PC-9 (cell line): ENCODE measurements at regions not wholly inside any gene's neighbourhood (a gene's known extent, or its start where the extent isn't known, plus 50 kb on each side); places are given as distances from the start of the nearest gene placed in this dataset.

Experiments
- BruUV-seq: library from RNA; stranded (reverse); fragments of 400-500 nt; replicated peaks from 2 replicates; lab custom pipeline; 2021; lab: Mats Ljungman, UMichigan
- CTCF ChIA-PET: fragments of 300-600 bp; sonication (Branson Sonifier 250); formaldehyde crosslinking; loops from one replicate; lab custom pipeline; 2022; ENCODE audit warnings: antibody characterized with exemption; lab: Charles Lee
- POLR2A ChIA-PET: fragments of 300-600 bp; sonication (Branson Sonifier 250); formaldehyde crosslinking; loops from one replicate; lab custom pipeline; 2022; ENCODE audit warnings: antibody characterized with exemption; ENCODE audit not compliant: unreplicated experiment; lab: Charles Lee
- DNase-seq, 2 experiments: peaks; one replicate each; pipeline versions ENCODE4 v3.0.0 to v3.0.0-alpha.2; 2015 to 2022; ENCODE audit warnings: mixed read lengths in 1 of 2
- H2AFZ ChIP-seq: fragments of 200-600 bp; sonication (generic); 2 replicates; pipeline ENCODE4 v1.8.1; 2017; ENCODE audit warnings: antibody characterized with exemption
- H3F3A ChIP-seq: fragments of 200-600 bp; sonication (generic); 2 replicates; pipeline ENCODE4 v1.8.1; 2017; ENCODE audit warnings: antibody characterized with exemption, mild to moderate bottlenecking, low read depth; ENCODE audit not compliant: insufficient read depth
- H3K27ac ChIP-seq: fragments of 200-600 bp; sonication (generic); 2 replicates; pipeline ENCODE4 v1.6.1; 2016; ENCODE audit warnings: mixed run types
- H3K27me3 ChIP-seq: fragments of 200-600 bp; sonication (generic); 2 replicates; pipeline ENCODE4 v1.6.1; 2016; ENCODE audit warnings: low read depth, mixed run types; ENCODE audit not compliant: insufficient read depth
- H3K36me3 ChIP-seq: fragments of 200-600 bp; sonication (generic); 2 replicates; pipeline ENCODE4 v1.6.1; 2016; ENCODE audit warnings: low read depth, mixed run types
- H3K4me1 ChIP-seq: fragments of 200-600 bp; sonication (generic); replicated peaks from 2 replicates; pipeline ENCODE4 v1.6.1; 2016; ENCODE audit warnings: mixed run types; ENCODE audit not compliant: insufficient read depth
- H3K4me2 ChIP-seq: fragments of 200-600 bp; sonication (generic); 2 replicates; pipeline ENCODE4 v1.6.1; 2017; ENCODE audit warnings: mixed run types
- H3K4me3 ChIP-seq: fragments of 200-600 bp; sonication (generic); 2 replicates; pipeline ENCODE4 v1.6.1; 2016; ENCODE audit warnings: mixed run types
- H3K79me2 ChIP-seq: fragments of 200-600 bp; sonication (generic); 2 replicates; pipeline ENCODE4 v1.6.1; 2017; ENCODE audit warnings: low read depth, mixed run types
- H3K9me2 ChIP-seq: fragments of 200-600 bp; sonication (generic); 2 replicates; pipeline ENCODE4 v1.8.1; 2017; ENCODE audit warnings: mild to moderate bottlenecking; ENCODE audit not compliant: insufficient read depth
- H3K9me3 ChIP-seq: fragments of 200-600 bp; sonication (generic); 2 replicates; pipeline ENCODE4 v1.8.1; 2016; ENCODE audit warnings: low read depth; ENCODE audit not compliant: insufficient read depth
- H4K20me1 ChIP-seq: fragments of 200-600 bp; sonication (generic); 2 replicates; pipeline ENCODE4 v1.8.1; 2017; ENCODE audit not compliant: insufficient read depth
- EZH2 ChIP-seq: fragments of 200-600 bp; sonication (generic); IDR thresholded peaks from 2 replicates; pipeline ENCODE4 v1.8.0; 2017; ENCODE audit warnings: antibody characterized with exemption, low read depth
- intact Hi-C: fragments of 100-400 bp; cut with micrococcal nuclease; formaldehyde crosslinking; loops from one replicate; pipeline ENCODE4 v1.10.0; 2022; ENCODE audit not compliant: unreplicated experiment
- TF ChIP-seq, protein P1 (sequence below): fragments of 200-600 bp; sonication (generic); conservative IDR thresholded peaks from 2 replicates; pipeline ENCODE4 v1.6.1; 2017; ENCODE audit warnings: mixed run types, antibody characterized with exemption, mild to moderate bottlenecking, moderate library complexity

GRCh38 chr1:219782311-219782710 lies 146.0 kb downstream of the SLC30A10 start:
- TF ChIP-seq, protein P1, sequence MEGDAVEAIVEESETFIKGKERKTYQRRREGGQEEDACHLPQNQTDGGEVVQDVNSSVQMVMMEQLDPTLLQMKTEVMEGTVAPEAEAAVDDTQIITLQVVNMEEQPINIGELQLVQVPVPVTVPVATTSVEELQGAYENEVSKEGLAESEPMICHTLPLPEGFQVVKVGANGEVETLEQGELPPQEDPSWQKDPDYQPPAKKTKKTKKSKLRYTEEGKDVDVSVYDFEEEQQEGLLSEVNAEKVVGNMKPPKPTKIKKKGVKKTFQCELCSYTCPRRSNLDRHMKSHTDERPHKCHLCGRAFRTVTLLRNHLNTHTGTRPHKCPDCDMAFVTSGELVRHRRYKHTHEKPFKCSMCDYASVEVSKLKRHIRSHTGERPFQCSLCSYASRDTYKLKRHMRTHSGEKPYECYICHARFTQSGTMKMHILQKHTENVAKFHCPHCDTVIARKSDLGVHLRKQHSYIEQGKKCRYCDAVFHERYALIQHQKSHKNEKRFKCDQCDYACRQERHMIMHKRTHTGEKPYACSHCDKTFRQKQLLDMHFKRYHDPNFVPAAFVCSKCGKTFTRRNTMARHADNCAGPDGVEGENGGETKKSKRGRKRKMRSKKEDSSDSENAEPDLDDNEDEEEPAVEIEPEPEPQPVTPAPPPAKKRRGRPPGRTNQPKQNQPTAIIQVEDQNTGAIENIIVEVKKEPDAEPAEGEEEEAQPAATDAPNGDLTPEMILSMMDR: no peak
- TF ChIP-seq EZH2: no peak
- H3K4me2 ChIP-seq: no peak overlapping the region
- no peaks in the 10 kb centered on the region for H4K20me1 ChIP-seq
- POLR2A ChIA-PET: no interaction called here
- BruUV-seq: no TSS peak
- no peaks in the 10 kb centered on the region for H3K9me2 ChIP-seq
- H3K36me3 ChIP-seq: no peaks in the 10 kb centered on the region
- no peaks in the 10 kb centered on the region for H3K27me3 ChIP-seq
- no peak overlapping the region for H3K4me3 ChIP-seq
- H3K27ac ChIP-seq: no peak overlapping the region
- DNase-seq: no peak
- H3K4me1 ChIP-seq: no peaks in the 10 kb centered on the region
- CTCF ChIA-PET: no interaction called here
- intact Hi-C loops: no loop called here
- H2AFZ ChIP-seq: no peak overlapping the region
- no peaks in the 10 kb centered on the region for H3K79me2 ChIP-seq
- H3F3A ChIP-seq: no peaks in the 10 kb centered on the region
- H3K9me3 ChIP-seq: no peaks in the 10 kb centered on the region

- Histone ChIP-seq H2AFZ (no peak overlapping the region), H3K27ac (no peak overlapping the region), H3K79me2 (no peaks in the 10 kb centered on the region), H3K36me3 (no peaks in the 10 kb centered on the region), H3K9me3 (no peaks in the 10 kb centered on the region), H3K4me2 (no peak overlapping the region), H3K4me3 (no peak overlapping the region), H3K9me2 (no peaks in the 10 kb centered on the region), H4K20me1 (no peaks in the 10 kb centered on the region), H3K27me3 (no peaks in the 10 kb centered on the region), H3K4me1 (no peaks in the 10 kb centered on the region), H3F3A (no peaks in the 10 kb centered on the region)
- DNase-seq: no peak
- intact Hi-C loops: no loop called here
- BruUV-seq: no TSS peak
- TF ChIP-seq, protein P1: no peak
- TF ChIP-seq EZH2: no peak
- CTCF ChIA-PET: no interaction called here
- POLR2A ChIA-PET: no interaction called here
These were observed 146.9 kb downstream of the SLC30A10 start for GRCh38 chr1:219781491-219781890.

DNA sequence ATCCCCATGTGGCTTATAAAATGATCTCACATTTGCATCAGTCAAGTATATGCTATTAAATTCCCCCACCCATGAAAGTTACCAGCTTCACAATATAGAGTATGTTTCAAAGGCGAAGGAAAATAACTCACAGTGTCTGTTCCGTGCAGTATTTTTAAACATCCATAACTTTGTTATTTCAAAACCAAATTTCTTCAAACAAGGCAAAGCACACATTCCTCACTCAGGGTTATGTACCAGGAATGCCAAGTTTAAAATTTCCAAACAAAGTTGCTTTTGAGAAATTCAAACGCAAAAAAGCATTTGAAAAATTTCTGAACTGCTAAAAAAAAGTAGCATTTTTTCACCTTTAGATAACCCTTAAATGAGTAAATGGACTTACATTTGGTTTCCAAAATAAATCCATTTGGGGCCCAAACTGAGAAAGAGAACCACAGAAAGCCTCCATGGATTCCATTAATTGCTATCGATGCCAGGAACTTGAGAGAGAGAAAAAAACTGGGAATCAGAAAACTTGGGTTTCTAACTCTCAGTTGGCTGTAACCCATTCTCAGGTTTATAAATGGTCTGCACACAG lies 149.5 kb downstream of the SLC30A10 start:
- CTCF ChIA-PET: no interaction called here
- H3K27me3 ChIP-seq: no peaks in the 10 kb centered on the region
- intact Hi-C loops: no loop called here
- no peak overlapping the region for H3K27ac ChIP-seq
- BruUV-seq: no TSS peak
- no peaks in the 10 kb centered on the region for H4K20me1 ChIP-seq
- H2AFZ ChIP-seq: no peak overlapping the region
- POLR2A ChIA-PET: no interaction called here
- H3K4me3 ChIP-seq: no peak overlapping the region
- H3K79me2 ChIP-seq: no peaks in the 10 kb centered on the region
- H3K4me2 ChIP-seq: no peak overlapping the region
- H3K9me2 ChIP-seq: no peaks in the 10 kb centered on the region
- H3K9me3 ChIP-seq: no peaks in the 10 kb centered on the region
- H3K36me3 ChIP-seq: no peaks in the 10 kb centered on the region
- DNase-seq: no peak
- no peaks in the 10 kb centered on the region for H3K4me1 ChIP-seq
- TF ChIP-seq, protein P1: no peak
- no peak for TF ChIP-seq EZH2
- H3F3A ChIP-seq: no peaks in the 10 kb centered on the region
